Bronchial epithelial cell (primary cell): ENCODE measurements at regions not wholly inside any gene's neighbourhood (a gene's known extent, or its start where the extent isn't known, plus 50 kb on each side); places are given as distances from the start of the nearest gene placed in this dataset.
A peak's percentile ranks its signal among the peaks of the same experiment; 100 is the strongest.

Experiments used
- DNase-seq: peaks from one replicate; pipeline ENCODE4 v3.0.0-alpha.2; 2010; ENCODE audit warnings: low read depth
- FAIRE-seq: peaks from 2 replicates; lab custom pipeline; 2011; peaks lifted over from hg19 to GRCh38; lab: Jason Lieb, UNC
- H3K27me3 ChIP-seq: 2 replicates; pipeline ENCODE4 v1.5.1; 2011; ENCODE audit warnings: low read length; ENCODE audit not compliant: control insufficient read depth, insufficient read depth
- H3K36me3 ChIP-seq: 2 replicates; pipeline ENCODE4 v1.5.1; 2011; ENCODE audit warnings: low read length; ENCODE audit not compliant: control insufficient read depth, insufficient read depth
- H3K4me3 ChIP-seq: 2 replicates; pipeline ENCODE4 v1.5.1; 2011; ENCODE audit warnings: mild to moderate bottlenecking, low read depth, low read length, control low read depth
- TF ChIP-seq, protein P1 (sequence below): IDR thresholded peaks from 2 replicates; pipeline ENCODE4 v1.5.1; 2011; ENCODE audit warnings: mild to moderate bottlenecking, moderate library complexity, low read length, control low read depth, inconsistent platforms; ENCODE audit not compliant: insufficient read depth, severe bottlenecking

DNA sequence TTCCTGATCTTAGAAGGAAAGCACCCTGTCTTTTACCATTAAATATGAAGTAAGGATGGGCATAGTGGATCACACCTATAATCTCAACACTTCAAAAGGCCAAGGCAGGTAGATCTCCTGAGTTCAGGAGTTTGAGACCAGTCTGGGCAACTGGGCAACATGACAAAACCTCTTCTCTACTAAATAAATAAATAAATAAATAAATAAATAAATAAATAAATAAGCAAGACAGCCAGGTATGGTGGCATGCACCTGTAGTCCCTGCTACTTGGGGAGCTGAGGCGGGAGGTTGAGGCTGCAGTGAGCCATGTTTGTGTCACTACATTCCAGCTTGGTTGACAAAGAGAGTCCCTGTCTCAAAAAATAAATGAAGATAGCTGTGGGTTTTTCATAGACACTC, 313.1 kb downstream of the RPS24 start:
- Histone ChIP-seq H3K4me3 (no peak overlapping the region), H3K36me3 (no peaks in the 10 kb centered on the region), H3K27me3 (peaks cover 2% of the 10 kb centered on the region)
- no peak for DNase-seq
- TF ChIP-seq, protein P1, sequence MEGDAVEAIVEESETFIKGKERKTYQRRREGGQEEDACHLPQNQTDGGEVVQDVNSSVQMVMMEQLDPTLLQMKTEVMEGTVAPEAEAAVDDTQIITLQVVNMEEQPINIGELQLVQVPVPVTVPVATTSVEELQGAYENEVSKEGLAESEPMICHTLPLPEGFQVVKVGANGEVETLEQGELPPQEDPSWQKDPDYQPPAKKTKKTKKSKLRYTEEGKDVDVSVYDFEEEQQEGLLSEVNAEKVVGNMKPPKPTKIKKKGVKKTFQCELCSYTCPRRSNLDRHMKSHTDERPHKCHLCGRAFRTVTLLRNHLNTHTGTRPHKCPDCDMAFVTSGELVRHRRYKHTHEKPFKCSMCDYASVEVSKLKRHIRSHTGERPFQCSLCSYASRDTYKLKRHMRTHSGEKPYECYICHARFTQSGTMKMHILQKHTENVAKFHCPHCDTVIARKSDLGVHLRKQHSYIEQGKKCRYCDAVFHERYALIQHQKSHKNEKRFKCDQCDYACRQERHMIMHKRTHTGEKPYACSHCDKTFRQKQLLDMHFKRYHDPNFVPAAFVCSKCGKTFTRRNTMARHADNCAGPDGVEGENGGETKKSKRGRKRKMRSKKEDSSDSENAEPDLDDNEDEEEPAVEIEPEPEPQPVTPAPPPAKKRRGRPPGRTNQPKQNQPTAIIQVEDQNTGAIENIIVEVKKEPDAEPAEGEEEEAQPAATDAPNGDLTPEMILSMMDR, result no peak
- FAIRE-seq, result no peak

DNA sequence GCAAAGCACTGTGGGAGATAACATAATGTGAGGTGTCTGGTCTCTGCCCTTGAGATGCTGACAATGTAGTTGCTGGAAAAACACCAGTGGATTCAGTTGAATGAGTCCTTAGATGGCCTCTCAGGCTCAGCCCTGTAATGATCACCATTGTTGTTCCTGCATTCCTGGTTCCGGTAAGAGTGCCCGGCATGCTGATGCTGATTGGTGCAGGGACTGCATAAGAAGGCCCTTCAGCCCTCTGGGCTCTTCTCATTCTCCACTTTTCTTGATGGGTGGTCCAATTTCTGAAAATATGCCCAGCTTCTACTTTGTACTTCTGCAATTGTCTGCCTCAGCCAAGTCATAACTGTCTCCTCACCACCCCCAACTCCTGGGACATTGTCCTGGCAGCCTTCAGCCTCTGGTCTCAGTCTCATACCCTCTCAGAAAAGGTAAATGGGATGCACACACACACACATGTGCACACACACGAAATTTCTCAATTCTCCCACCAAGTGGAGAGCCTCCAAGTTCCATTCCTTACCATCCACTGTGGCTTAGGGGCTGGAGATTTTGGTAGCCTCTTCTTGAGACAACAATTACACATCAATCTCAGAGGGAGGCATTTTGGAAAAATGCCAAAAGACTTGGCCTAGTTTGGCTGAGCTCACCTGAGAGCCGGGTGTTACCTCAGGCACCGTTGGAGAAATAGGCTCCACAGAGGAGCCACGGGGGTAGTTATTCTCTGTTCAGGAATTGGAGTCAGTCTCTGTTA, 314.9 kb downstream of the RPS24 start:
- no peak overlapping the region for H3K4me3 ChIP-seq
- DNase-seq (no peak), FAIRE-seq (no peak)
- H3K36me3 ChIP-seq, result no peaks in the 10 kb centered on the region
- peaks cover 2% of the 10 kb centered on the region for H3K27me3 ChIP-seq
- TF ChIP-seq, protein P1, result no peak

DNA sequence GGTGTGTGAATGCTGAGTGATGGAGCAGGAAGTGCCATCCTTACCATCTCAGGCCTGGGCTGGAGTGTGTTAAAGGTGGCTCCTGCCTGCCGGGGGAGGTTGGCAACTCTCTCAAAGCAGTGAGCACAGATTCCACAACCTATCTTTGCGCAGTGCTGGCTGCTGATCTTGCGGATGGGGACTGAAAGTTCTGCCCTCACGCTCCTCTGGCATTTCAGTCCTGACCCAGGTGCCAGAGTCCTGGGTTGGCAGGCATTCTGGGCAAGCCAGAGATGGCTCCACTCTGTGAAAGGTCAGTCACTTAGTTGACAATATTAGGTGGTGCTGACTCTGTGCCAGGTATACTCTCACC, 315.5 kb downstream of the RPS24 start:
- H3K27me3 ChIP-seq, result peaks cover 2% of the 10 kb centered on the region
- H3K36me3 ChIP-seq, result no peaks in the 10 kb centered on the region
- no peak for FAIRE-seq
- H3K4me3 ChIP-seq, result no peak overlapping the region
- TF ChIP-seq, protein P1, result no peak
- DNase-seq, result no peak

DNA sequence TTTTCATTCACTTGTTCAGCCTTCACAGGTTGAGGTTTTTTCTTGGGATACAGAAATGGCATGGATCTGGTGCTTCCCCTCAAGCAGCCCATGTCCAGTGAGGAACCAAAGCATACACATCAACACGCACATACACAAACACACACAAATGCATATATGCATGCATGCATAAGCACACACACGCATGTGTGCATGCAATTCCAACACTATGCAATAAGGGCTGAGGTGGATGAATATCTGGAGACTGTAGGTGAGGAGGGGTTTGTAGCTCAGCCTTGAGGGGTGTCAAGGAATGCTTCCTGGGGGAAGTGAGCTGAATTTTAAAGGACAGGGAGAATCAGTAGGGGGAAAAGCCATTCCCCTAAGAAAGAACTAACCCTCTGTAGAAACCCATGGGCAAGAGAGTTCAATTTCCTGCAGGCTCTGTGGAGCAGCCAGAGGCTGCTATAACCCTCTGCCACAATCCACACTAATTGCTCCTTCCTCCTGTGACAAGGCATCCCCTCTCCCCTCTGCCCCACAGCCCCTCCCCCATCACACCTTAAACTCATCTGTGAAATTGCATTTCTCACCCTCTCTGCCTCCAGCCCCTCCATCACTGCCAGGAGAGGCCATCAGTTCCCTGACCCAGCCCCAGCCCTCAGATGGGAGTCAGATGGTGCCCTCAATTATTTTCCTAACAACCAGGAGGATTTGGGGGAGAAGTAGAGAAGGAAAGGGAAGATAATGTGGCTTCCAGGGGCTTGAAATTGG, 316.4 kb downstream of the RPS24 start:
- Histone ChIP-seq H3K27me3 (peaks cover 2% of the 10 kb centered on the region), H3K4me3 (no peak overlapping the region), H3K36me3 (no peaks in the 10 kb centered on the region)
- TF ChIP-seq, protein P1, result no peak
- DNase-seq, result no peak
- FAIRE-seq, result peak; percentile 81

DNA sequence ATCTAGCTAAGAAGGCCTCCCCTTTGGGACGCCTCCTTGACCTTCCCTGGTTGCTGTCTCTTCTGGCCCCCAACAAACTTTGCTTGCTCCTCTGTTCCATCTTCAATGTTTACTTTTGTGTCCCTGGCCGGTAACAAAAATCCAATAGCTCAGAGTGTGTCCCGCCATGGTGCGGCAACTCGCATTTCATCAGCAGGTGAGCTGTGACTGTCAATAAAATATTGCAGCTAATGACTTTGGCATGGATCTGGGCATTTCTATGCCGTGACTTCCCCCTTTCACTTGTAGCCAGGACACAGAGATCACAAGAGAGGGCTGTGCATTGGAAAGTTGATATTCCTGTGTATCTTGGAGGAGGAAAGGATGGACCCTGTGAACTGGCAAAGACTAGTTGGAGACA, 317.6 kb downstream of the RPS24 start:
- Histone ChIP-seq H3K36me3 (no peaks in the 10 kb centered on the region), H3K4me3 (no peak overlapping the region), H3K27me3 (peaks cover 2% of the 10 kb centered on the region)
- DNase-seq (no peak), FAIRE-seq (no peak)
- TF ChIP-seq, protein P1, result no peak
